Right lobe of liver (tissue), 6 donors: ENCODE measurements at regions not wholly inside any gene's neighbourhood (a gene's known extent, or its start where the extent isn't known, plus 50 kb on each side); places are given as distances from the start of the nearest gene placed in this dataset.
"Not testable (repeated sequence)": the region's sequence is repeated elsewhere in the genome, so short reads cannot be mapped to it uniquely, and the experiment has no call there.

Experiments
- ATAC-seq, 4 donors: fragments of 200-7000 bp; cut with Tn5 transposase; one replicate each; pipeline ENCODE4 v1.9.1; 2020; ENCODE audit warnings: mild to moderate bottlenecking in 4 of 4, moderate library complexity in 4 of 4
- DNase-seq, 3 donors: peaks; one replicate each; pipeline ENCODE4 v3.0.0-alpha.2; 2020
- H3K27ac ChIP-seq, 3 donors: fragments of 200-600 bp; one replicate each; pipeline ENCODE4 v1.8.0; 2022
- H3K27me3 ChIP-seq, 2 donors: fragments of 200-600 bp; one replicate each; pipeline ENCODE4 v1.8.0; 2022
- H3K36me3 ChIP-seq, 4 donors: fragments of 200-600 bp; sonication (generic) in 1 of 4; one replicate each; pipeline versions ENCODE4 v1.5.1 to v1.8.0; 2017 to 2022; ENCODE audit warnings: control low read depth in 1 of 4
- H3K4me1 ChIP-seq, 4 donors: fragments of 200-600 bp; sonication (generic) in 1 of 4; one replicate each; pipeline versions ENCODE4 v1.5.1 to v1.8.0; 2017 to 2022; ENCODE audit warnings: control low read depth in 1 of 4
- H3K4me3 ChIP-seq, 3 donors: fragments of 200-600 bp; one replicate each; pipeline ENCODE4 v1.8.0; 2022
- H3K9me3 ChIP-seq, 4 donors: fragments of 200-600 bp; sonication (generic) in 1 of 4; one replicate each; pipeline versions ENCODE4 v1.5.1 to v1.8.0; 2017 to 2022; ENCODE audit warnings: control low read depth in 1 of 4
- POLR2A ChIP-seq: fragments of 450-650 bp; IDR thresholded peaks from one replicate; pipeline ENCODE4 v1.6.1; 2017; ENCODE audit warnings: antibody characterized with exemption, mild to moderate bottlenecking
- WGBS: methylation state at CpG from one replicate; pipeline ENCODE4 v1.1.6; 2018; ENCODE audit warnings: low coverage, low lambda C conversion rate; ENCODE audit not compliant: insufficient coverage; ENCODE audit errors: missing lambda C conversion rate; 5-methylcytosine and 5-hydroxymethylcytosine counted together
- intact Hi-C, 2 donors: fragments of 100-400 bp; cut with DNase I; formaldehyde crosslinking; loops; one replicate each; pipeline versions ENCODE4 v1.11.2 to v1.14.1; 2022
- TF ChIP-seq, protein P1 (sequence below), 4 donors: fragments of 200-600 bp in 3 of 4; fragments of 450-650 bp in 1 of 4; IDR thresholded peaks; one replicate each; pipeline versions ENCODE4 v1.5.1 to v1.8.0; 2016 to 2022; ENCODE audit warnings: antibody characterized with exemption in 4 of 4, mild to moderate bottlenecking in 2 of 4
- donor health status: DM: no; HTN: yes; CAD: no.
- donor health status: DM: no; HTN: no; CAD: no.
- donor health status: DM: no; HTN: no; CAD: no.
- donor health status: DM: no; HTN: yes; CAD: no.
- donor health status: DM: no; HTN: yes; CAD: no.

DNA sequence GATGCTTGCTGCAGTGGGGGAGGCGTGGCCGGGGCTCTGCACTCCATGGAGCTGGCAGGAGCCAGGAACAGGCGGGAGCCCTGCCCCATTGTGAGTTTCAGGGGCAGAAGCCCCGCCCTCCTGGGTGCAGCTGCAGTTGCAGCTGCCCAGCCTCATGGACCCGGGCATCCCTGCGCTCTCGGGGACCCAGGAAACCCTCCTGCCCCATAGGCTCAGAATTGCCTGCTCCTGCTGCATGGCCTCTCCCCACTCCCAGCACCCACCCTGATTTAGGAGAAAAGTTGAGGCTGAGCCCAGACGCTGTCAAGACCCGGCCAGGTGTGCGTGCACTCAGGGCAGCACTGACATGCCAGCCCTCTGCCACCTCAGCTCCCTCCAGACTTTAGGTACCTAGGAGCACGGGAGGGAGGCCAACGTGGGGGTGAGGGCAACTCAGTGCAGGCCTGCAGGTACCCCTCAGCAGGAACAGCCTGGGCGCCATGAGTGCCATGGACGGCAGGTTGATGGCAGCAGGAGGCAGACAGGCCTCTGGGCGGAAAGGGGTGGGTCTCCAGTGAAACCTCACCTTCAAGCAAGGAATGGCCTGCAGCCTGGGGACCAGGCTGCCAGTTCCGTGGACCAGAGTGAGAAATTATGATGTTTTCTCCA is 67.2 kb upstream of the MAGEB2 start:
- H3K36me3 ChIP-seq, result no peaks in the 10 kb centered on the region
- DNase-seq, result peak in 1 of 3 donors; percentile 50
- WGBS, result 66% methylated on average over 4 of the region's 16 CpGs
- no peak for ATAC-seq
- no peak overlapping the region for H3K4me3 ChIP-seq
- H3K4me1 ChIP-seq, result no peaks in the 10 kb centered on the region
- H3K27ac ChIP-seq, result no peak overlapping the region
- H3K9me3 ChIP-seq, result no peaks in the 10 kb centered on the region
- no peaks in the 10 kb centered on the region for H3K27me3 ChIP-seq
- intact Hi-C loops, result no loop called here
- no peak for TF ChIP-seq POLR2A
- TF ChIP-seq, protein P1, sequence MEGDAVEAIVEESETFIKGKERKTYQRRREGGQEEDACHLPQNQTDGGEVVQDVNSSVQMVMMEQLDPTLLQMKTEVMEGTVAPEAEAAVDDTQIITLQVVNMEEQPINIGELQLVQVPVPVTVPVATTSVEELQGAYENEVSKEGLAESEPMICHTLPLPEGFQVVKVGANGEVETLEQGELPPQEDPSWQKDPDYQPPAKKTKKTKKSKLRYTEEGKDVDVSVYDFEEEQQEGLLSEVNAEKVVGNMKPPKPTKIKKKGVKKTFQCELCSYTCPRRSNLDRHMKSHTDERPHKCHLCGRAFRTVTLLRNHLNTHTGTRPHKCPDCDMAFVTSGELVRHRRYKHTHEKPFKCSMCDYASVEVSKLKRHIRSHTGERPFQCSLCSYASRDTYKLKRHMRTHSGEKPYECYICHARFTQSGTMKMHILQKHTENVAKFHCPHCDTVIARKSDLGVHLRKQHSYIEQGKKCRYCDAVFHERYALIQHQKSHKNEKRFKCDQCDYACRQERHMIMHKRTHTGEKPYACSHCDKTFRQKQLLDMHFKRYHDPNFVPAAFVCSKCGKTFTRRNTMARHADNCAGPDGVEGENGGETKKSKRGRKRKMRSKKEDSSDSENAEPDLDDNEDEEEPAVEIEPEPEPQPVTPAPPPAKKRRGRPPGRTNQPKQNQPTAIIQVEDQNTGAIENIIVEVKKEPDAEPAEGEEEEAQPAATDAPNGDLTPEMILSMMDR (IDR thresholded peaks at IDR 0.05), result no peak

DNA sequence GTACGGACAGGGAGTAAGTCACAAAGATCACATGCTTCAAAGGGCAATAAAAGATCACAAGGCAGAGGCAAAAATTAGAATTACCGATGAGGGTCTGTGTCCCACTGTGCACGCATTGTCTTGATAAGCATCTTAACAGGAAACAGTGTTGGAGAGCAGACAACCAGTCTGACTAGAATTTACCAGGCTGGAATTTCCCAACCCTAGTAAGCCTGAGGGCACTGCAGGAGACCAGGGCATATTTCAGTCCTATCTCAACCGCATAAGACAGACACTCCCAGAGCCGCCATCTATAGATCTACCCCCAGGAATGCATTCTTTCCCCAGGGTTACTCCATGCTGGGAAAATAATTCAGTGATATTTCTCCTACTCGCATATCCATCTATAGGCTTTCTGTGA is 66.2 kb upstream of the MAGEB2 start:
- H3K27ac ChIP-seq, DNase-seq, H3K9me3 ChIP-seq, H3K4me3 ChIP-seq, H3K27me3 ChIP-seq, ATAC-seq, H3K36me3 ChIP-seq, intact Hi-C loops, H3K4me1 ChIP-seq: not testable (repeated sequence)
- 58% methylated on average over 4 of the region's 6 CpGs for WGBS

DNA sequence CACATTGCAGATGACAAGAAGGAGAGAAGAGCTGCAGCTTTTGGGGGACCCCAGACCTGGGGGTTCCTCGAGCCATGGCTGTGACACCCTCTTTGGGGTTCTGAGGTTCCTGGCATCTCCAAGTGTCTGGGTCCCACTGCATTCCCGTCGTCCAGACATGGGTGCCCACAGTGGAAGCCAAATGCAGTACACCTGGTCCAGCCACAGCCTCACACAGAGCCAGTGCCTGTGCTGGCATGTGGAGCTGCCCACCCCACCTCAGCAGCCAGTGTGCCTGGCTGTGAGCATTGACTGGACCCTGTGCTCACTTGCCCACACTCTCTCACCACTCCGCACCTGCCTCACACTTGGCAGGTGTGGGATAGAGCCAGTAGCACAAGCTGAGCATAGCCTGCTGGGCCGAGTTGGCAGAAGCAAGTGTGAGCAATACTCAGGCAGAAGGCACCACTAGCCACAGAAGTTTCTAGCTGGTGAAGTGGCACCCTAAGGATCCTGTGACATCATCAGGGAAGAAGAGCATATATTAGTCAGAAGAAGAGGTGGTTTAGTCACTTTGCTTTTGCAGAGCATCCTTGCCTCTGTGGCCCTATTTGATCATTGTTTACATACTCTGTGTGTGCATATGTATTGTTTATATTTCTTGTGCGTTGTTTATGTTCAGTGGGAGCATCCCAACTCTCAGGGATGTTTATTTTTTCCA is 65.0 kb upstream of the MAGEB2 start:
- intact Hi-C loops, result no loop called here
- Histone ChIP-seq H3K36me3 (no peaks in the 10 kb centered on the region), H3K27me3 (no peaks in the 10 kb centered on the region), H3K4me1 (no peaks in the 10 kb centered on the region), H3K27ac (no peak overlapping the region), H3K4me3 (no peak overlapping the region), H3K9me3 (no peaks in the 10 kb centered on the region)
- ATAC-seq (peak in 1 of 4 donors; percentile 27), DNase-seq (no peak)
- TF ChIP-seq, protein P1 (IDR thresholded peaks at IDR 0.05), result no peak
- no peak for TF ChIP-seq POLR2A
- 38% methylated on average over 3 of the region's 6 CpGs for WGBS

DNA sequence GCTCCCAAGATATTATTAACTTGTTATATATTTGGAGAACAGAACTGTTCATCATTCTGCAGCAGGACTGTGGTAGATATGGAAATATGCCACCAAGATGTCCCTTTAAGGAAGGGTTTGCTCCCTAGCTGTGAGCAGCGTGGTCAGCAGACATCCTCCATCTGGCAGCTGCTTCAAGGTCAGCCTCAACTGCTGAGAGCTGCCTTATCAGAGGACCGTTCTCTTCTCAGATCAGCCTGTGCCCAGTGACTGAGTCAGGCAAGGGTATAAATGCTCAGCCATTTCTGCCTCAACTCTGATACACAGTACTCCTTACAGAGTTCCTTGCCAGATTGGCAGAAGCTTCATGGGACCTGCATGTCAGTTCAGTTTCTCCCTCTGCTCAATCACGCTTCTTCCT is 63.4 kb upstream of the MAGEB2 start:
- Histone ChIP-seq H3K4me1 (no peaks in the 10 kb centered on the region), H3K36me3 (no peaks in the 10 kb centered on the region), H3K9me3 (no peaks in the 10 kb centered on the region), H3K4me3 (no peak overlapping the region), H3K27ac (no peak overlapping the region), H3K27me3 (no peaks in the 10 kb centered on the region)
- intact Hi-C loops, result no loop called here
- ATAC-seq (no peak), DNase-seq (no peak)
- WGBS, result 41% methylated on average over 2 of the region's 3 CpGs
- no peak for TF ChIP-seq POLR2A
- TF ChIP-seq, protein P1 (IDR thresholded peaks at IDR 0.05), result no peak

GRCh38 chrX:30153175-30153880 is 62.0 kb upstream of the MAGEB2 start:
- Histone ChIP-seq H3K4me1 (no peaks in the 10 kb centered on the region), H3K36me3 (no peaks in the 10 kb centered on the region), H3K9me3 (no peaks in the 10 kb centered on the region), H3K27ac (no peak overlapping the region), H3K4me3 (no peak overlapping the region), H3K27me3 (no peaks in the 10 kb centered on the region)
- 36% methylated on average over 6 of the region's 7 CpGs for WGBS
- no peak for ATAC-seq
- intact Hi-C loops, result no loop called here
- no peak for TF ChIP-seq POLR2A
- TF ChIP-seq, protein P1 (IDR thresholded peaks at IDR 0.05), result no peak
- DNase-seq, result no peak
